NB4 (cell line): ENCODE measurements at regions not wholly inside any gene's neighbourhood (a gene's known extent, or its start where the extent isn't known, plus 50 kb on each side); places are given as distances from the start of the nearest gene placed in this dataset.

ENCODE experiments used
- DNase-seq: peaks from one replicate; pipeline ENCODE4 v3.0.0; 2010; ENCODE audit warnings: low read depth
- H3K4me3 ChIP-seq: one replicate; pipeline ENCODE4 v1.5.1; 2011; ENCODE audit warnings: mild to moderate bottlenecking, low read depth, low read length, moderate library complexity
- MYC ChIP-seq: IDR thresholded peaks from 2 replicates; pipeline ENCODE4 v1.6.1; 2011; ENCODE audit warnings: low read depth, low read length
- POLR2A ChIP-seq: IDR thresholded peaks from 2 replicates; pipeline ENCODE4 v1.6.1; 2011; ENCODE audit warnings: mild to moderate bottlenecking; ENCODE audit not compliant: insufficient read length; ENCODE audit errors: extremely low read depth
- TF ChIP-seq, protein P1 (sequence below): IDR thresholded peaks from one replicate; pipeline ENCODE4 v1.5.1; 2012; ENCODE audit warnings: low read depth, low read length
- TF ChIP-seq, protein P2 (sequence below): IDR thresholded peaks from 2 replicates; pipeline ENCODE4 v1.6.1; 2011; ENCODE audit warnings: low read depth, low read length

DNA sequence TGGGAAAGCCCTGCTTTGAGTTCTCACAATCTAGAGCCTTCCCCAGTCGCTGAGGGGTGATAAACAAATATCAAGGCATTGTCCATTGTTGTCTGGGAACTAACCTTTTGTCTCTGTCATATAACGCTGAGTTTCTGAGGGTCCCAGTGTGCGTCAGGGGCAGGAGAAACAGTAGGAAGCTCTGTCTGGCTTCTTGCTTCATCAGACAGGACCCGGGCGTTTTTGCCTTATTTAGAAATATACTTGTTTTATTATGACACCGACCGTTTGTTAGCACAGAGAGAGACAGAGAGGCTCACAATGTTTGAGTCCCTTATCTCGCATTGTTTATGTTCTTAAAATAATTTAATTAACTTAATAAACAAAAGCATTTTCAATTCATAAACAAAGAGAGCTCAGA lies 204.9 kb upstream of the GAS1 start:
- no peak for DNase-seq
- TF ChIP-seq MYC (no peak), POLR2A (no peak)
- TF ChIP-seq, protein P1, sequence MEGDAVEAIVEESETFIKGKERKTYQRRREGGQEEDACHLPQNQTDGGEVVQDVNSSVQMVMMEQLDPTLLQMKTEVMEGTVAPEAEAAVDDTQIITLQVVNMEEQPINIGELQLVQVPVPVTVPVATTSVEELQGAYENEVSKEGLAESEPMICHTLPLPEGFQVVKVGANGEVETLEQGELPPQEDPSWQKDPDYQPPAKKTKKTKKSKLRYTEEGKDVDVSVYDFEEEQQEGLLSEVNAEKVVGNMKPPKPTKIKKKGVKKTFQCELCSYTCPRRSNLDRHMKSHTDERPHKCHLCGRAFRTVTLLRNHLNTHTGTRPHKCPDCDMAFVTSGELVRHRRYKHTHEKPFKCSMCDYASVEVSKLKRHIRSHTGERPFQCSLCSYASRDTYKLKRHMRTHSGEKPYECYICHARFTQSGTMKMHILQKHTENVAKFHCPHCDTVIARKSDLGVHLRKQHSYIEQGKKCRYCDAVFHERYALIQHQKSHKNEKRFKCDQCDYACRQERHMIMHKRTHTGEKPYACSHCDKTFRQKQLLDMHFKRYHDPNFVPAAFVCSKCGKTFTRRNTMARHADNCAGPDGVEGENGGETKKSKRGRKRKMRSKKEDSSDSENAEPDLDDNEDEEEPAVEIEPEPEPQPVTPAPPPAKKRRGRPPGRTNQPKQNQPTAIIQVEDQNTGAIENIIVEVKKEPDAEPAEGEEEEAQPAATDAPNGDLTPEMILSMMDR: no peak
- TF ChIP-seq, protein P2, sequence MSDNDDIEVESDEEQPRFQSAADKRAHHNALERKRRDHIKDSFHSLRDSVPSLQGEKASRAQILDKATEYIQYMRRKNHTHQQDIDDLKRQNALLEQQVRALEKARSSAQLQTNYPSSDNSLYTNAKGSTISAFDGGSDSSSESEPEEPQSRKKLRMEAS: no peak
- no peak overlapping the region for H3K4me3 ChIP-seq

DNA sequence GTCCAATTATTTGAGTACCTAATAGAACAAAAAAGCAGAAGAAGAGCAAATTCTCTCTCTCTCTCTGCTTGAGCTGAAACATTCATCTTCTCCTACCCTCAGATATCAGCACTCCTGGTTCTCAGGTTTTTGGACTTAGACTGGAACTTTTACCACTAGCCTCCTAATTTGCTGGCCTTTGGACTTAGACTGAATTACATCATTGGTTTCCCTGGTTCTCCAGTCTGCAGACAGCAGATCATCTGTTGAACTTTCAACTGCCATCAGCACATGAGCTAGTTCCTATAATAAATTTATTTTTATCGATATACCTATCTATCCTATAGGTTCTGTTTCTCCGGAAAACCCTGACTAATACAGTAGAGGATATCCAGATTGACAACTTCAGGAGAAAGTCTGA lies 208.9 kb upstream of the GAS1 start:
- no peak overlapping the region for H3K4me3 ChIP-seq
- TF ChIP-seq, protein P1: no peak
- TF ChIP-seq, protein P2: no peak
- TF ChIP-seq POLR2A (no peak), MYC (no peak)
- no peak for DNase-seq

DNA sequence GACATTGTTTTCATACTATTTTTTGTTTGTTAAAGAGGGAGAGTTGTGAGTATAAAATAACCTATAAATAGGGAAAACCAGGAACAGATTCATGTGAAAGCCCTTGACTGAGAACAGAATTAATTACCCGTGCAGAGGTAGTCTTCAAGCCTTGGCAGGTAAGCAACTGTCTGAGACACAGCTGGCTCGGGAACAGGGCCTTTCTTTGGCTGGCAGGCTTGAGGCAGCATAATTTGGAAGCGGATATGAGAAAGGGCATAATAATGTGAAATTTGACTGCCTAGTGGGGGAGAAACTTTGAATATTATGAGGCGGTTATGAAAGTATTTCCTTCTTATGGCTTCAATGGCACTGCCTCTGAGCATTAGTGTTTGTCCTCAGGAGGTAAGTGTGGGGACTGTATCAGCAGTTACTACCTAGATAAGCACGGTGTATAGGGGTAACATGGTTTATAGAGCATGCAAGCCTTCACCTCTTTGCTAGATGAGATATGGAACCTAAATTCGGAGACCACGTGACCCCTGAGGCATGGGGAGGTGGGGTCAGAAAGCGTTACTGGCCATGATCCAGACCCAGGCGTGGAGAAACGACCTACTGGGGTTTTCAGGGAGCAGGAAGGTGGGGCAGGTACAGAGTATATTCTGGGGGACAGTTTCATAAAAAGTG lies 210.2 kb upstream of the GAS1 start:
- TF ChIP-seq POLR2A: no peak
- TF ChIP-seq, protein P2: no peak
- TF ChIP-seq, protein P1: no peak
- no peak for TF ChIP-seq MYC
- no peak for DNase-seq
- H3K4me3 ChIP-seq: no peak overlapping the region

DNA sequence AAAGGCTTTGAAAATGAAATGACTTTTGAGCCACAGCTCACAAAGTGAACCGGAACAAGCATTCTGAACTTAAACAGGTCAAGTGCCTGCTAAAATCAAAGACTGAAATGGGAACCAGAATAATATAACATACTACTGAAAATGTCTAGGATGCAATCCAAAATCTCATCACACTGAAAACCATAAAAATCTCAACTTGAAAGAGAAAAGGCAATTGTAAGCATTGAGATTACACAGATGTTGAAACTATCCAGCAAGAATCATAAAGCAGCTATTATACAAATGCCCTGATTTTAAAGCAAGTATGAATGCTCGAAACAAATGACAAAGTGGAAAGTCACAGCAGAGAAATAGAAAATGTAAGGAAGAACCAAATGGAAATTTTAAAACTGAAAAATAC lies 211.5 kb upstream of the GAS1 start:
- no peak for DNase-seq
- H3K4me3 ChIP-seq: no peak overlapping the region
- TF ChIP-seq, protein P2: no peak
- TF ChIP-seq, protein P1: no peak
- TF ChIP-seq POLR2A (no peak), MYC (no peak)

DNA sequence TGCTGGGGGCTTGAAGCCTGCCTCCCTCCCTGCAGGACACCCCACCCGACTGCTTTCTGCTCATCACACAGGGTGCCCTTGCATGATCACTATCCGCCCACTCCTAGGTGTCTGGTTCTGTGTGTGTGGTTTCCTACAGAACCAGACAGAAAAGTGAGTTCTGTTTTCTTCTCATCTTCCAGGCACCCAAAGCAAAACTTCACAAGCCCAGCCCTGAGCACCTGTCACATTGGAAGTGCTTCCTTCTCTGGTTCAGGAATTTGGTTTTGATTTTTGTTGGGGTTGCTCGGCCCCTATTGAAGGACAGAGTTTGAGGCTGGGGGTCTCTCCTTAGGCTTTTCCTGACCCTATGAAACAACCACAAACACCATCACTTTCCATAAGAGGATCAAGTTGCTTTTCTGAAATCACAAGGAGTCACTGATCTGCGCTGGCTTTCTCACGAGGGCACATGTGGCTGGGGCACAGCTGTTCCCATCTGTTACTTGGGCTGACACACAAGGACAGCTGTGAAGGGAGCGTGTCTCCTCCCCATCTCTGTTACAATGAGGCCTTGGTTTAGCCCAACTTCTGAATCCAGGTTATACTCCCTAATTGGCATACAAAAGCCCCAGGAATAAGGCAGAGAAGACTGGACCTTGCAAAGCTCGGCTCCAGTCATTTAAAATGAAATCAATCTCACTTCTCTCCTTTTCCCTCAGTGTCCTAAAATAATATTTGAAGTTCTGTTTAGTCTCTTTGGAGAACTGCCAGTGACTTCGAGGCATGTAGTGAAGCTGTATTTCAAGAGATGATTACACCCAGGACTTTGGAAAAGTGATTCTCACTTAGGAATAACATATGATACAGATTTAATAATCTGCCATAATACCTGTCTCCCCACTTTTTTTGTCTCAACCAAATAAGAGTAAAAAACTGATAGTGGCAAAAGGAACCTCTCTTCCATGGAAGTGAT lies 213.1 kb upstream of the GAS1 start:
- TF ChIP-seq POLR2A: no peak
- TF ChIP-seq MYC: no peak
- TF ChIP-seq, protein P2: no peak
- TF ChIP-seq, protein P1: no peak
- no peak overlapping the region for H3K4me3 ChIP-seq
- DNase-seq: no peak
